Uterus (tissue), 3 donors: ENCODE measurements at regions not wholly inside any gene's neighbourhood (a gene's known extent, or its start where the extent isn't known, plus 50 kb on each side); places are given as distances from the start of the nearest gene placed in this dataset.

Experiments
- DNase-seq, 2 donors: peaks; one replicate each; pipeline ENCODE4 v3.0.0-alpha.2; 2019 to 2020
- H3K27ac ChIP-seq, 2 donors: fragments of 200-600 bp; sonication (generic); 1 replicate in 1 of 2; 2 replicates in 1 of 2; pipeline ENCODE4 v1.5.1; 2016 to 2018
- H3K27me3 ChIP-seq, 2 donors: fragments of 200-600 bp; sonication (generic); one replicate each; pipeline ENCODE4 v1.5.1; 2018 to 2019; ENCODE audit warnings: control low read depth in 1 of 2
- H3K36me3 ChIP-seq, 2 donors: fragments of 200-600 bp; sonication (generic); one replicate each; pipeline ENCODE4 v1.5.1; 2019; ENCODE audit warnings: control low read depth in 1 of 2
- H3K4me1 ChIP-seq, 2 donors: fragments of 200-600 bp; sonication (generic); one replicate each; pipeline ENCODE4 v1.5.1; 2018 to 2019; ENCODE audit warnings: control low read depth in 1 of 2
- H3K4me3 ChIP-seq, 2 donors: fragments of 200-600 bp; sonication (generic); 1 replicate in 1 of 2; 2 replicates in 1 of 2; pipeline ENCODE4 v1.5.1; 2018 to 2019; ENCODE audit warnings: mild to moderate bottlenecking in 1 of 2
- H3K9me3 ChIP-seq, 2 donors: fragments of 200-600 bp; sonication (generic); one replicate each; pipeline ENCODE4 v1.5.1; 2019; ENCODE audit warnings: control low read depth in 1 of 2
- CTCF ChIP-seq, 4 experiments: fragments of 200-600 bp in 2 of 4; fragments of 450-650 bp in 2 of 4; sonication (generic) in 2 of 4; IDR thresholded peaks; one replicate each; pipeline ENCODE4 v1.5.1; 2016 to 2019; ENCODE audit warnings: antibody characterized with exemption in 4 of 4, mild to moderate bottlenecking in 2 of 4, moderate library complexity in 1 of 4
- POLR2A ChIP-seq, 2 donors: fragments of 450-650 bp; IDR thresholded peaks; one replicate each; pipeline ENCODE4 v1.6.1; 2016; ENCODE audit warnings: antibody characterized with exemption in 2 of 2, mild to moderate bottlenecking in 1 of 2, moderate library complexity in 1 of 2
- intact Hi-C: fragments of 100-400 bp; cut with DNase I; formaldehyde crosslinking; loops from one replicate; pipeline ENCODE4 v1.15.1; 2023; ENCODE audit warnings: low total_unique reads
- donor health status: DM: yes; HTN: yes; CAD: no.

- Histone ChIP-seq H3K4me3 (no peak overlapping the region), H3K27me3 (no peaks in the 10 kb centered on the region), H3K36me3 (no peaks in the 10 kb centered on the region), H3K9me3 (no peaks in the 10 kb centered on the region), H3K27ac (no peak overlapping the region), H3K4me1 (no peaks in the 10 kb centered on the region)
- TF ChIP-seq CTCF (IDR thresholded peaks at IDR 0.05) (no peak), POLR2A (IDR thresholded peaks at IDR 0.05) (no peak)
- intact Hi-C loops = no loop called here
- DNase-seq = no peak
These were observed 2345.2 kb downstream of the PCDH9 start for GRCh38 chr13:64884976-64885375.

DNA sequence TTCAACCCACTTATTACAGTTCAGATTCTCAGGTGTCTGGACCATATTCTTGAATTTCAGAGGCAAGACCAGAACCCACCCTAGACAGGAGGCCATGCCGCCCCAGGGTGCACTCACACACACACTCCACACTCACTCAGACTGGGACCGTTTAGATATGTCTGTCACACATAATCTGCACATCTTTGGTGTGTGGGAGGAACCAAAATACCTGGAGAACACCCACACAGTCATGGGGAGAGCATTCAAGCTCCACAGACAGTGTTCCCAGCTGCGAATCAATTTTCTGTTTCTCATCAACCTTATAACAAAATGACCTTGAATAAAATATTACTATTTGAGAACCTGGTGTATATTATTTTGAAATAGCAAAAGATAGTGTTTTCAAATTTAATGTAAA is 2353.0 kb downstream of the PCDH9 start:
- no peak overlapping the region for H3K4me3 ChIP-seq
- H3K4me1 ChIP-seq = no peaks in the 10 kb centered on the region
- no peak for DNase-seq
- no peak for TF ChIP-seq CTCF (IDR thresholded peaks at IDR 0.05)
- no peak for TF ChIP-seq POLR2A (IDR thresholded peaks at IDR 0.05)
- intact Hi-C loops = no loop called here
- H3K27ac ChIP-seq = no peak overlapping the region
- no peaks in the 10 kb centered on the region for H3K36me3 ChIP-seq
- no peaks in the 10 kb centered on the region for H3K9me3 ChIP-seq
- H3K27me3 ChIP-seq = no peaks in the 10 kb centered on the region

DNA sequence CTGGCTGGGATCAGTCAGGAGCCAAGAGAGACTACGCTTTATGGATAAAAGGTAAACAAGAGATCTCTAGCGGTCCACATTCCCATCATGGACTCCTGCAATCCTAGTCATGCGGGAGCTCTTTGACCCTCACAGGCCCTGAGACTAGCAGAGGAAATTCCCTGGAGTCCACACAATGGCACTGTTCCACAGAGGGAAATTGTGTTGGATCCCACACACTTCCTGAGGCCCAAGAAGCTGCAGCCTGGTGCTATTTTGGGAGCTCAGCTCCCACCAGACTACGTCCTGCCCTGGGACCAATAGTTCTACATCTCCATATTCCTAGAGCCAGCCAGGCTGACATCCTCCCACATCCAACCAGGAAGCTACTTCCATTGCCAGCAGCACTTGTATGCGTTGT is 2358.4 kb downstream of the PCDH9 start:
- TF ChIP-seq POLR2A (IDR thresholded peaks at IDR 0.05) (no peak), CTCF (IDR thresholded peaks at IDR 0.05) (no peak)
- no peaks in the 10 kb centered on the region for H3K36me3 ChIP-seq
- H3K27me3 ChIP-seq = no peaks in the 10 kb centered on the region
- intact Hi-C loops = no loop called here
- no peaks in the 10 kb centered on the region for H3K4me1 ChIP-seq
- H3K27ac ChIP-seq = no peak overlapping the region
- peaks cover 0 to 3% of the 10 kb centered on the region in 2 donors for H3K9me3 ChIP-seq
- H3K4me3 ChIP-seq = no peak overlapping the region
- no peak for DNase-seq

DNA sequence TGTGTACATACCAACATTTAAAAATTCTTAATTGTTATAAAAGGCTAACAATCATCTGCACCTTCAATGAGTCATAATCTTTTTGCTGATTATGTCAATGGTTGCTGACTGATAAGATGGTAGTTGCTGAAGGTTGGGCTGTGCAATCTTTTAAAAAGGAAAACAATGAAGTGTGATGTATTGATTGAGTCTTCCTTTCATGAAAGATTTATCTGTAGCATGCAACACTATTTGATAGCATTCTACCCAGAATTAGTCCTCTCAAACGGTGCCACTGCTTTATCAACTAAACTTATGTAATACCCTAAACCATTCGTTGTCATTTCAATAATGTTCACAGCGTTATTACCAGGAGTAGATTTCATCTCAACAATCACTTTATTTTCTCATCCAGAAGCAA is 2360.6 kb downstream of the PCDH9 start:
- intact Hi-C loops = no loop called here

GRCh38 chr13:64867856-64868255 is 2362.3 kb downstream of the PCDH9 start:
- no peaks in the 10 kb centered on the region for H3K27me3 ChIP-seq
- H3K4me1 ChIP-seq = no peaks in the 10 kb centered on the region
- H3K9me3 ChIP-seq = peaks cover 0 to 3% of the 10 kb centered on the region in 2 donors
- intact Hi-C loops = no loop called here
- no peak overlapping the region for H3K4me3 ChIP-seq
- no peaks in the 10 kb centered on the region for H3K36me3 ChIP-seq
- H3K27ac ChIP-seq = no peak overlapping the region
- TF ChIP-seq CTCF (IDR thresholded peaks at IDR 0.05) (no peak), POLR2A (IDR thresholded peaks at IDR 0.05) (no peak)
- DNase-seq = no peak

More for the DNA sequence above, 2360.6 kb downstream of the PCDH9 start:
- H3K4me3 ChIP-seq = no peak overlapping the region
- H3K27ac ChIP-seq = no peak overlapping the region
- DNase-seq = no peak
- H3K9me3 ChIP-seq = peaks cover 0 to 3% of the 10 kb centered on the region in 2 donors
- H3K36me3 ChIP-seq = no peaks in the 10 kb centered on the region
- H3K4me1 ChIP-seq = no peaks in the 10 kb centered on the region
- TF ChIP-seq CTCF (IDR thresholded peaks at IDR 0.05) (no peak), POLR2A (IDR thresholded peaks at IDR 0.05) (no peak)
- no peaks in the 10 kb centered on the region for H3K27me3 ChIP-seq
